Stimulated activated CD4-positive, alpha-beta T cell treated with anti-CD3 and anti-CD28 coated beads, Interleukin-15, amount 100 ng/mL, for 48 hours (primary cell): ENCODE measurements at regions not wholly inside any gene's neighbourhood (a gene's known extent, or its start where the extent isn't known, plus 50 kb on each side); places are given as distances from the start of the nearest gene placed in this dataset.
"Not testable (repeated sequence)": the region's sequence is repeated elsewhere in the genome, so short reads cannot be mapped to it uniquely, and the experiment has no call there.

Experiments used
- DNase-seq, 2 donors: peaks; one replicate each; pipeline ENCODE4 v3.0.0-alpha.2; 2020; ENCODE audit warnings: low read depth in 2 of 2

DNA sequence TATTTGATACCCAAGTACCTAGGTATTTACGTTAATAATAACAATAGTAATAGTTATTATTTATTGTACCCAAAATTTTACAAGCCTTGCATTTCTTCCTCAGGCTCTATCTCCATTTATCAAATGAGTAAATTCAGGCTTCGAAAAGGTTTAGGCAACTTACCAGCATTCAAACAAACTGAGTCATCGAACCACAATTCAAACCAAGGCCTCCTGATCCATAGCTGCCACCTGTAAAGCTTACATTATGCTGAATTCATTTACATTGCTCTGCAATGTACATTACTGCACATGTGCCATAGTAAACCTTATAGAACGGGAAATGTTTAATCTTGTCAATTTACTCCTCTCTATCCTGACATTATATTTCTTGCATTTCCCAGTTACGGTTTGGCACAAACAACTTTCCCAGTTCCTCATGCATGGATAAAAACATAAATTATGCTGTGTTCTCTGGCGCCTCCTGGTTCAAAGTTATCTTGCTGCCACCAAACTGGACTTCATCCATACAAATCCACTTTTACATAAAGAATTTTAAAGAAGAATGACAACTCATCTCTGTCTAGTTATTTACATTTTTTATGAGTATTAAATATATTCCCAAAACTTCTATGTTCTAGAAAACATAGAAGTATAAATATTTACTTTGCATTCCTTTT is 360.6 kb upstream of the SOX9 start:
- no peak for DNase-seq

DNA sequence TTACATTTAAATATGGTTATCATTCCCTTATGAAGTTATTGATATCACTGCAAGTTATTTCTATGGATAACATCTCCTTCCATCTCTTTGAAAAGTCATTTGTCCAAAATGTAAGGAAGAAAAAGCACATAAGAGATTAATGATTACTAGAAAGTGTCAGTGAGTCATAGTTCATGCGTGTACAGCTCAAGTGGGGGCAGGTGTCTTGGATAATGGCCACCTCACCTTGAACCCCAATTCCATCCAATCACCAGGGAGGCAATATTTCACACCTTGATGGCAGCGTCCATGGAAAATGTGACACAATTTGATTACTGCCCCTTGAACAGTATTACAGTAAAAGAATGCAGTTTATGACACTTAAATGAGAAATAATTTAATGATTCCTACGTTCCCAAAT is 358.3 kb upstream of the SOX9 start:
- no peak for DNase-seq

DNA sequence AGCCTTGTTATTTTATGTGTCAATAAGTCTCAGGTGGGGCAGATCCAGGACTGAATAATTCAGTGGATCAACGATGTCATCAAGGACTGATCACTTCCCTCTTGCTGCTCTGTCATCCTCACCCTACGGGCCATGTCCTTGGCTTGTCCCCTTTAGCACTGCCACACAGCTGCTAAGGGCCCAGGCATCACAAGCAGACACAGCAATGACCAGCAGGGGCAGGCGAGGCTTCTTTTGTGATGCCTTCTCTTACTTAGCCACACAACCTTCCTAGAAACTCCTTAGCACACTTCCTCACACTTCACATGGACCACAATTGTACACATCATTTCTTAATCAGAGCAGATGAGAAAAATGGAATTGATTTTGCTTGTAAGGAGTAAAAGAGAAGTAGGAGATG is 356.3 kb upstream of the SOX9 start:
- DNase-seq = no peak

DNA sequence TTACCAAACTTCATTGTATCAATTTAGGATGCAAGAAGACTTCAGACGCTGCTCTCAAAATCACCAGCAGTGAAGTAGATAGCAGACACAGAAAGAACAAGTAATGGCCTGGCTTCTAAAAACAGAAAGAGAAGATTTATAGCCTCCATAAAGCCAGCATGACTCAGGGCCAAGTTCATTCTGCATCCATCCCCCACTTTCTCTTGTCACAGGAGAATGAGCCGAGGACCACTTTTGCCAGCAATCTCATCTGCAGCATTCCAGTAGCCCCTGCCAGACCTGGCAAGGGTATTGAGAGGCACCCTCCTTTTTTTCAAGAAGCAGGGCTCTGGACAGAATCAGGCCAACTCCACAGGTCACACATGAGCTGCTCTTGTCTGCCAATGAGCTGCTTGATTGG is 355.4 kb upstream of the SOX9 start:
- DNase-seq = no peak

DNA sequence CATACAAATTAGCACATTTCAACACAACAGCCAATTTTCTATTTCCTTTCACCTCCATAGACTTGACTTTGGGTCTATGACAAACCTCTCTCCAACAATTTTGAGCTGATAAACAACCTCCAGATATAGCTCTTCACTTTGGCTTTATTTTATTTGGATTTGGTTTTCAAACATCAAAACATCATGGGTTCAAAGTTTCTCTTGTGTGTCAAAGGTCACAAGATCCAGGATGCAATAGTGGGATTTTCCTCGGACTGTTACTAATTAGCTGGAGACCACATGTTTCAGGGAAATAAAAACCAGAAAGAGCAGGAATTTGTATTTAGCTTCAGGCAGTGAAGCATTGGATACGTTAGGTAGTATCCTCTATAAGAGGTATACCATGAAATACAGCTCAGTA is 351.0 kb upstream of the SOX9 start:
- DNase-seq = no peak

DNA sequence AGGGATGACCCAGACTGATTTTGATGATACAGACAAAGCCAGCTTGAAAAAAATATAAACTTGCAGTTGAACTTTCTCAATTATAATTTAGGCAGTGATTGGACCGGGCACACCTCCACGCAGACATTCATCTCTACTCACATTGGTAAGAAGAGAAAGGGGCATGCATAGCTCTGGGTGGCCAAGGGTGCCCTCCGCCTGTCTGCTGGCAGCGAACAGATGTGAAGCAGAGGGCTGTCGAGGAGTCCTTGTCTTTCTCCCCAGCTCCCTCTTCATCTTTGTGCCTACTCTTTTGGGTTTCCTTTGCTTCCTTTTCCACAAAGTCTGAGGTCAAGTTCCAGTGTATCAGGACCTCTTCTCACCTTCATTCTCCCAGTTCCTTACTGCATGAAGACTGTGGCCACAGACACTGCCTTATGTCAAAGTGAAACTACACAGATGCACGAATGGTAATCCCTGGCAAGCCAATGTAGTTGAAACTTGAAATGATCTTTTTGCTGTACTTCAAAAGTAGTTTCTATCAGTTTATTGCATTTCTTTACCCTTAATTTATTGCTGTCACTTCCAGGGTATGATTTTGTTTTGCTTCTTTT is 343.7 kb upstream of the SOX9 start:
- DNase-seq = no peak

DNA sequence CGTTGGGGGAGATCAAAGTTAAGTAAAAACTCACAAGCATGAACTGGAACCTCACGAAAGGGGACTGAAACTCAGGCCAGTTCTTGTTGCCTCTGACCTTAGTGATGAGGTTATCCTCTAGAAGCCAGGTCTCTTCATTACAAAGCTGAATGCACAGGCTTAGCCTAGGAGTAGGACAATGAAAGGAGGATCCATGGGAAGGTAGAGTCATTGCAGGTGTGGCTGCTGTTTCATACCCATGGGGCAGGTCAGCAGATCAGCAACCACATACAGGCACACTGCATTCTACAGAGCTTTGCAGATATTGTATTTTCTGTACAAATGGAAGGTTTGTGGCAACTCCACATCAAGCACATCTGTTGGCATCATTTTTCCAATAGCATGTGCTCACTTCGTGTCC is 341.3 kb upstream of the SOX9 start:
- DNase-seq = no peak

DNA sequence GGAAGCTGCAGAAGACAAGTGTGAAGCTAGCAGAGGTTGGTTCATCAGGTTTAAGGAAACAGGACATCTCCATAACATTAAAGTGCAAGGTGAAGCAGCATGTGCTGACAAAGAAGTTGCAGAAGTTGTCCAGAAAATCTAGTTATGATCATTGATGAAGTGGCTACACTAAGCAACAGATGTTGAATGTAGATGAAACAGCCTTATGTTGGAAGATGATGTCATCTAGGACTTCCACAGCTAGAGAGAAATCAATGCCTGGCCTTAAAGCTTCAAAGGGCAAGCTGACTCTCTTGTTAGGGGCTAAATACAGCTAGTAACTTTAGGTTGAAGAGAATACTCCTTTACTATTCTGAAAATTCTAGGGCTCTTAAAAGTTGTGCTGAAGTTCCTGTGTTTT is 340.2 kb upstream of the SOX9 start:
- no peak for DNase-seq

DNA sequence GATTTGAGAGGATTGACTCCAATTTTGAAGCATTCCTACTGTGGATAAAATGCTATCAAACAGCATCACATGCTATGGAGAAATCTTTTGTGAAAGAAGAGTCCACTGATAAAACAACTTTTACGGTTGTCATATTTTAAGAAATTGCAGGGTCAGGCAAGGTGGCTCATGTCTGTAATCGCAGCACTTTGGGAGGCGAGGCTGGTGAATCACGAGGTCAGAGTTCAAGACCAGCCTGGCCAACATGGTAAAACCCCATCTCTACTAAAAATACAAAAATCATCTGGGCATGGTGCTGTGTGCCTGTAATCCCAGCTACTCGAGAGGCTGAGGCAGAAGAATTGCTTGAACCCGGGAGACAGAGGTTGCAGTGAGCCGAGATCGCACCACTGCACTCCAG is 338.8 kb upstream of the SOX9 start:
- DNase-seq = not testable (repeated sequence)

DNA sequence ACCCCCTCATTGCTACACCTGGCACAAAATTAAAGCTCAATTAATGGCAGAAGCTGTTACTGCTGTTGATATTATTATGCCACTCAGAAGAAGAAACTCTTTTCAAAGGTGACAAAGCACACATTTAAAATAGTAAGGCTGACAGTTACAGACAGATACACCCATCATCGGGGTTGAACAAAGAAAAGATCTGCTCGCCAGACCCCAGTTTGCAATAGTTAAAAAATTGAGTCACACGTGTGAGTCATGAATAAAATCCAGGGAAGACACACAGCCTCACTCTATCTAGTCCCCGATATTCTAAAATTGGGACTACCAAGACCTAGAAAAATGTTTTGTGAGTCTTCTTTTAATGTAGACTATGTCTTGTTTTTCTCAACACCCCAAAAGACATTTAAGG is 330.0 kb upstream of the SOX9 start:
- no peak for DNase-seq

DNA sequence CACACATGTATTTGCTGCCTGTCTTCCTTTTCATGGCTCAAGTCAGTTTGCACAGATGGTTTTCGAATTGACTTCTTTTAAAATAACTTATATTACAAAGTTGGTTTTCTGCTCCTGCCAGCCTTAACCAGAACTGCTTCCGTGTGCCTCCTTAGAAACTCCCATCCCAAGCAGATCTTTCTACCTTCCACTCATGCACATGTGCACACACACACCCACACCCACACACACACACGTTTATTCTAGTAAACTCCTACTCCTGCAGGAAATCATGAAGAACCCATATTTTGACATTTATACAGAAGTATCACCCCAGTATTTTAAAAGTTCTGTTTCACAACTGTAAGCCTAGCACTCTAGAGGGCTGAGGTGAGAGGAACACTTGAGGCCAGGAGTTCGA is 329.5 kb upstream of the SOX9 start:
- DNase-seq = no peak

DNA sequence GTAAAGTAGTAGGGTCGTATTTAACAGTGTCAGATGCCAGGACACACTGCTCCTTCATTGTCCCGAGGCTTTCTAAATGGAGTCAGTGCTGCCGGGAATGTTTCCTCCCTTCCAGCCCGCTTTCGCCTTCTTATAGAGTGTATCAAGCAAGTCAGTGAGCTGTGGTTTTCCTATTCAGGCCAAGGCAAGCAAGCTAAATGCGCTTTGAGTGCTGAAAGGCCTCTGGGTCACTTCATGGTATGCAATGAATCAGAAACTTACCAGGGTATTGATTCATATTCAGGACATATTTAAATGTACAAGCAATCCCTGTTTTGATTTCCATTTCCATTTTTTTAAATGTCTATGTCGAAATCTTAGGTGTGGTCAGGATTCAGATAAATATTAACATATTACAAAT is 327.9 kb upstream of the SOX9 start:
- DNase-seq = no peak

DNA sequence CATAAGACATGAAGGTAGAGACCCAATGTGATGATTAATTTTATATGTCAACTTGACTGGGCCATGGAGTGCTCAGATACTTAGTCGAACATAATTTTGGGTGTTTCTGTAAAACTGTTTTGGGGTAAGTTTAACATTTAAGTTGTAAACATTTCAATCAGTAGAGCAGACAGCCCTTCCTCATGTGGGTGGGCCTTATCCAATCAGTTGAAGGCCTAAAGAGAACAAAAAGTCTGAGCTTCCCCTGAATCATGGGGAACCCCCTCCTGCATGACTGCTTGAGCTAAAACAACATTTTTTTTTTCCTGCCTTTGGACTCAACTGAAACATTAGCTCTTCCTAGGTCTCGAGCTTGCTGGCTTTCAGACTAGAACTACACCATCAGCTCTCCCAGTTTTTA is 327.3 kb upstream of the SOX9 start:
- no peak for DNase-seq

DNA sequence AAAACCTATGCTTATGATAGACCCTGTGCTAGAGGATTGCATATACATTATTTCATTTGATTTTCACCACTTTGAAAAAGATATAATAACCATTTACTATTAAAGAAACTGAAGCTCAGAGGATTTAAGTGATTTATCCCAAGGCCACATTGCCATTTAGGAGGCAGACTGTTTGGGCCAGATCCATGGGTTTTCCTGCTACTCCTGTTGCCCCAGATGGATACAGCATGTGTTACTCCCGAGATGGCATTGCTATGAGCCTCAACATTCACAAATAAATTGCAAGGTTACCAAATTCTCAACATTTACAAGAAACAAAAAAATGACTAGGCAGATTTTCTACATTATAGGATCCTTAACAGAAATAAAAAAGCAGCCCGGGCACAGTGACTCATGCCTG is 322.1 kb upstream of the SOX9 start:
- DNase-seq = no peak

DNA sequence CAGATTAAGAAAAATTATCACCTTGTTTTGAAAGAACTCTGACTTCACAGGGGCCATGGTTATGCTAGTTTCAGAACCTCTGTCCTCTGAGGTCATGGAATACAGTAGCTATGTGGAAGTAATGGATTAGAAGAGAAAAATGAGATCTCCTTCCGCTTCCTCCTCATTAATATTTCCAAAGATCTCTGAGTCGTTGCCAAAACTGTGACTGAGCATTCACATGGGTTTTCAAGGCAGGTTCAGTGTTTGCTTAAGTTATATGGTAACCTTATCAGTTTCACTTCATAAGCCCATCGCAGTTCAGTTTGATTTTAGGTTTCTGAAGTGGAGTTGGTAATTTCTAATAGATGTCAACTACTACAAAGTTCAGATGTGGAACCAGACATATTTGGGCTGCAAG is 321.2 kb upstream of the SOX9 start:
- no peak for DNase-seq

DNA sequence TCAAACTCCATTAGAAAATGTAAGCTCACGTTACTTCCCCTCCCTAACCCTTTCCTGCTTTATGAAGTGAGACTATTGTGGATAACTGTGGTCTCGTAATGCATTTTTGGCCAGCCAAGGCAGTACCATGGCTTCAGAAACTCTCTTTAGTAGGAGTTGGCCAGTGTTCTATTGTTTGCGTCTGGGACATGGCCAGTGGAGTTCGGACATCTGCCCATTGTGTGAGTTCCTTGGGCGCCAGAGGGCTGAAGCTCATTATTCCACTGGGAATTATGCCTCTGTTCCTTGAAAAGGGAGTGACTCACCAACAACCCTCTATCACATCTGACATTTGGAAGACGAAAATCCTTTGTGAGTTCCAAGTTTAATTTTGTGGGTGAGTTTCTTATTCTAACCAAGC is 319.5 kb upstream of the SOX9 start:
- no peak for DNase-seq

DNA sequence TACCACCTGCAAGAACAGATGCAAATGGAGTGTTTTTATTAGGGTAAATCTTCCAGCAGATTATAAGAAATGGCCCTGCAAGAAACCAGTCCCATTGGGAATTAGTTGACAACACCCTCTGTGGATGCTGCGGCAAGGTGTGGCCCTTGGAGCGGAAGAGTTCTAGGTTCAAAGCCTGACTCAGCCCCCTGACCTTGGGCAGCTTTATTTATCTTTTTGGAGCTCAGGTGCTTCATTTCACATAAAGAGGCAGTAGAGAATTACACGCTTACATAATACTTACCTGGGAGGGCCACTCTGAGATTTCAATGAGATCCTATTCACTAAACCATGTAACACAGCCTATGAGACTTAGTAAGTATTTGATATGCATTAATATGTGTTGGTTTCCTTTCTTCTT is 318.2 kb upstream of the SOX9 start:
- no peak for DNase-seq

DNA sequence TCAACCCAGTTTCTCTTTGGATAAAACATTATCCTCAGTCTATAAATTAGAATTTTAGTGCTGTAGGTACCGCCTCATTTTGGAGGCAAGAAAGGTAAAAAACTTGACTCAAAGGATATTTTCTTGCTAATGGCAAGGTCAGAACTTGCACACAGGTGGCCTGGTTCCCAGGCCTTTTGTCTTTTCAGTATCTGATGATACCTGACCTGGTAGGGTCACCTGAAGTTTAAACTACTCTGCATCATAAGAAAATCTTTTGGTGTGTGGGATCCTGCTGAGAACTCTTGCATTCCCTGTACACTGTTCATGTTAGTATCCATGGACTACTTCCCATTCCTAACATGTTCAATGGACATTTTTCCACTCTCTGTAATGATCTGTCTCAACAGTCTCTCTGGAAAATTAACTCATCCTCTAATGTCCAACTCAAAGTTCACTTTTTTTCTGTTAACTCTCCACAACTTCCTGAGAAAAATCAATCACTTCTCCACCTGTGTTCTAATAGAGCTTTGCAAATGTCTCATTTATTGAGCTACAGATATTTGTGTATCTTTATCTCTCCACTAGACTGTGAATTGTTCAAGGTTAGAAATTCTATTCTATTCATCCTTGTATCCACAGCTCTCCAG is 317.1 kb upstream of the SOX9 start:
- DNase-seq = no peak

DNA sequence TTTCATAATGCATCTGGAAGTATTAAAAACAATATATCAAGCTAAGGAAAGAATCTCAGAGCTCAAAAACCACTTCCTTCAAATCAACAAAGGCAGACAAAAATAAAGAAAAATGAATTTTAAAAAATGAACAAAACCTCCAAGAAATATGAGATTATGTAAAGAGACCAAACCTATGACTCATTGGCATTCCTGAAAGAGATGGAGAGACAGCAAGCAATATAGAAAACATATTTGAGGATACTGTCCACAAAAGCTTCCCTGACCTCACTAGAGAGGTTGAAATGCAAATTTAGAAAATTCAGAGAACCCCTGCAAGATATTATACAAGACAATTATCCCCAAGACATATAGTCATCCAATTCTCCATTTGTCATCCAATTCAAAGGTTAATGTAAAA is 311.3 kb upstream of the SOX9 start:
- DNase-seq = no peak

DNA sequence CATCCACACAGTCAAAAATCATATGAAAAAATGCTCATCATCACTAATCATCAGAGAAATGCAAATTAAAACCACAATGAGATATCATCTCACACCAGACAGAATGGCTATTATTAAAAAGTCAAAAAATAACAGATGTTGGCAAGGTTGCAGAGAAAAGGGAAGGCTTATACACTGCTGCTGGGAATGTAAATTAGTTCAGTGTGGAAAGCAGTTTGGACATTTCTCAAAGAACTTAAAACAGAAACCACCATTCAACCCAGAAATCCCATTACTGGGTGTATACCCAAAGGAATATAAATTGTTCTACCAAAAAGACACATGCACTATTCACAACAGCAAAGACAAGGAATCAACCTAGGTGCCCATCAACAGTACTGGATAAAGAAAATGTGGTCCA is 307.0 kb upstream of the SOX9 start:
- not testable (repeated sequence) for DNase-seq

DNA sequence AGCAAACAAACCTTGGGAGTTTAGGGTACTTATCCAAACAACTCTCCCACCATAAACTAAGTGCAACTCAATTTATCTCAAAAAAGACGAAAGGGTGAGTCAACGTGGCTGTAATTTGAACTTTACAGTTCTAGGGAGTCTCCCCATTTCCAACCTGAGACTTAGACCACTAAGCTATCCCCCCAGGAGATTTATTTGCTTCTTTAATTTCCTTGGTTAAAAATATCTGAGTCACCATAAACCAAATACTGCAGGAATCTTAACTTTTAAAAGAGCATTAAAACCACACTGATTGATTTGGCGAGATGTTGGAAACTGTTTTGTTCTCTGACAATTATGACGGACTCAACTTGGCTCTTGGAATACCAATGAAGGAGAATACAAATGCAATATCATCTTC is 299.3 kb upstream of the SOX9 start:
- no peak for DNase-seq

DNA sequence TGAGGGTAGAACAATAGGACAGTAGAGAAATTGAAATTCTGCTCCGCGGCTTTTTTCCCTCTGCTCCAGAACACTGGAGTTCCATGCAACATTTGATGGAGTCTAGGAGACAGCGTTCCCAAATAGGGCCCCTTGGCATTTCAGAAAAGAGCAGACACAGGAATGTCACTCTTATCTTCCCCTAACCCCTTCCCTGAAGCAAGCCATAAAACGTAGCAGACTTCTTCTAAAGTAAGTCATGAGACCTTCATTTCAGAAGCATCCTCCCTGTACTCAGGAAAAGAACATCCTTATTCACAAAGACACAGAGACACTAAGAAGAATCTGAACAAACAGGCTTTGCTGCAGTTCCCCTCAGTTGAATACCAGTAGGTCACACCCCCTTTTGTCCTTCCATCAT is 296.1 kb upstream of the SOX9 start:
- no peak for DNase-seq

DNA sequence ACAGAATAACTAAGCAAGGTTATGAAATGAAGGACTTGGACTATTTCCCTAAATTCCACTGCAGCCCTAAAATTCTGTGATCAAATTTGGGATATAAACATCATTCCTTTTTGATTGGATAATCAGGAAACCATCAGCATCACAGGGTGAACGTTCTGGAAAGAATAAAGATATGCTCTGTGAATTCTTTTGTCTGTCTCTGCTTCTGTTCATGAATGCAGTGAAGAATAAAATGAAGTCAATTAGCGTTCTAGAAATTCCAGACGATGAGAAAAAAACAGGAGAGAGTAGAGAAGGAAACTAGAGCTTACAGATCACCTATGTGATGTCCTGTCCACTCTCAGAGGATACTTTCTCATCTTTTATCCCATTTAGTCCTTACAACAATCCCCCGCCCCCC is 295.1 kb upstream of the SOX9 start:
- no peak for DNase-seq

DNA sequence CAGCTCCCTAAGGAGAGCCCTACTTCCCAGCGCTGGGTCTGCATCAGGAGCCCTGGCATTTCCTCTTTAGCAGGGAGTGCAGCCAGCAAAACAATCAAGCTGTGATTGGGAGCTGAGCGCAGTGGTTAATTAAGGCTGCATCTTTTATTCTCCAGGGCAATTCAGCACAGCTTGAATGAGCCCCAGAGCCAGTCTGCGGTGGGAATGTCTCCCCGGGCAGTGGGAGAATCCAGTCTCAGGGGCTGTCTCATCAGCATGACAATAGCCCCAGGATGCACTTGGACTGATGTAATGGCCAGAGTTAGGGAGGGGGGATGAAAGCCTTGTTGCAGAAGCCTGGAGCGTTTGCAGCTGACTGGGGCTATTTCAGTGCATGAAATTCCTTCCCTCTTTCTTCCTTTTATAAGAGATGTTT is 292.6 kb upstream of the SOX9 start:
- no peak for DNase-seq
